GM23338 (cell line): ENCODE measurements at regions not wholly inside any gene's neighbourhood (a gene's known extent, or its start where the extent isn't known, plus 50 kb on each side); places are given as distances from the start of the nearest gene placed in this dataset.

Source experiments
- ATAC-seq: fragments of 200-7000 bp; cut with Tn5 transposase; 3 replicates; pipeline ENCODE4 v1.9.1; 2020
- DNase-seq: peaks from one replicate; pipeline ENCODE4 v3.0.0-alpha.2; 2015; ENCODE audit warnings: low spot score
- H2AFZ ChIP-seq: fragments of 200-600 bp; sonication (generic); 2 replicates; pipeline ENCODE4 v1.8.0; 2016; ENCODE audit warnings: antibody characterized with exemption, mild to moderate bottlenecking, moderate library complexity
- H3F3A ChIP-seq: fragments of 200-600 bp; sonication (generic); replicated peaks from 2 replicates; pipeline ENCODE4 v1.8.0; 2017; ENCODE audit warnings: antibody characterized with exemption, mixed run types, low read depth
- H3K27ac ChIP-seq: fragments of 200-600 bp; sonication (generic); 2 replicates; pipeline ENCODE4 v1.6.1; 2016; ENCODE audit warnings: low read depth
- H3K27me3 ChIP-seq: fragments of 200-600 bp; sonication (generic); 2 replicates; pipeline ENCODE4 v1.8.0; 2016; ENCODE audit warnings: mild to moderate bottlenecking, mixed run types, moderate library complexity; ENCODE audit not compliant: insufficient read depth
- H3K36me3 ChIP-seq: fragments of 200-600 bp; sonication (generic); 2 replicates; pipeline ENCODE4 v1.8.0; 2016; ENCODE audit warnings: mild to moderate bottlenecking; ENCODE audit not compliant: insufficient read depth
- H3K4me1 ChIP-seq: fragments of 200-600 bp; sonication (generic); 2 replicates; pipeline ENCODE4 v1.8.0; 2016; ENCODE audit warnings: mild to moderate bottlenecking, moderate library complexity; ENCODE audit not compliant: insufficient read depth
- H3K4me2 ChIP-seq: fragments of 200-600 bp; sonication (generic); 2 replicates; pipeline ENCODE4 v1.7.1; 2017; ENCODE audit warnings: mixed run types
- H3K4me3 ChIP-seq: fragments of 200-600 bp; sonication (generic); 2 replicates; pipeline ENCODE4 v1.6.1; 2016; ENCODE audit warnings: mixed run types
- H3K79me2 ChIP-seq: fragments of 200-600 bp; sonication (generic); replicated peaks from 2 replicates; pipeline ENCODE4 v1.8.0; 2017; ENCODE audit warnings: mild to moderate bottlenecking; ENCODE audit not compliant: insufficient read depth
- H3K9me2 ChIP-seq: fragments of 200-600 bp; sonication (generic); 2 replicates; pipeline ENCODE4 v1.8.0; 2017; ENCODE audit not compliant: insufficient read depth
- H4K20me1 ChIP-seq: fragments of 200-600 bp; sonication (generic); replicated peaks from 2 replicates; pipeline ENCODE4 v1.8.0; 2017; ENCODE audit warnings: mild to moderate bottlenecking; ENCODE audit not compliant: insufficient read depth
- H3K27ac Mint-ChIP-seq: 2 replicates; pipeline ENCODE4 v1.8.0; 2020; ENCODE audit warnings: inconsistent platforms, mild to moderate bottlenecking, moderate library complexity, mixed read lengths
- H3K27me3 Mint-ChIP-seq: 3 replicates; pipeline ENCODE4 v1.8.0; 2022; ENCODE audit warnings: low read depth, mild to moderate bottlenecking, moderate library complexity, mixed read lengths, inconsistent platforms; ENCODE audit not compliant: insufficient read depth, poor library complexity
- H3K36me3 Mint-ChIP-seq: 3 replicates; pipeline ENCODE4 v1.8.0; 2021; ENCODE audit warnings: low read depth, mild to moderate bottlenecking, inconsistent platforms, moderate library complexity, mixed read lengths
- H3K4me1 Mint-ChIP-seq: 3 replicates; pipeline ENCODE4 v1.8.0; 2020; ENCODE audit warnings: mild to moderate bottlenecking, inconsistent platforms, mixed read lengths
- H3K4me3 Mint-ChIP-seq: 3 replicates; pipeline ENCODE4 v1.8.0; 2021; ENCODE audit warnings: moderate library complexity, mild to moderate bottlenecking, inconsistent platforms, mixed read lengths
- H3K9me3 Mint-ChIP-seq: 3 replicates; pipeline ENCODE4 v1.8.0; 2020; ENCODE audit warnings: moderate library complexity, mild to moderate bottlenecking, inconsistent platforms, mixed read lengths
- CREB1 ChIP-seq: fragments of 250-450 bp; sonication (Bioruptor Pico); IDR thresholded peaks from 2 replicates; pipeline ENCODE4 v1.5.0; 2020; ENCODE audit warnings: low read depth, mild to moderate bottlenecking, moderate library complexity
- EZH2 ChIP-seq: fragments of 200-600 bp; sonication (generic); IDR thresholded peaks from one replicate; pipeline ENCODE4 v1.8.0; 2017; ENCODE audit warnings: antibody characterized with exemption, mild to moderate bottlenecking, low read depth; ENCODE audit not compliant: unreplicated experiment
- EZH2phosphoT487 ChIP-seq: fragments of 200-600 bp; sonication (generic); IDR thresholded peaks from one replicate; pipeline ENCODE4 v1.8.1; 2018; ENCODE audit warnings: antibody characterized with exemption; ENCODE audit not compliant: unreplicated experiment
- JUNB ChIP-seq: IDR thresholded peaks from one replicate; pipeline ENCODE4 v1.6.1; 2016; ENCODE audit warnings: antibody characterized with exemption; ENCODE audit not compliant: unreplicated experiment
- NANOG ChIP-seq: IDR thresholded peaks from 2 replicates; pipeline ENCODE4 v1.6.1; 2016; ENCODE audit warnings: antibody characterized with exemption, borderline replicate concordance
- POLR2AphosphoS5 ChIP-seq: IDR thresholded peaks from 2 replicates; pipeline ENCODE4 v1.6.1; 2016; ENCODE audit warnings: antibody characterized with exemption, low read depth
- STAT1 ChIP-seq: IDR thresholded peaks from one replicate; pipeline ENCODE4 v1.6.1; 2016; ENCODE audit warnings: antibody characterized with exemption; ENCODE audit not compliant: unreplicated experiment
- ZNF114 ChIP-seq: fragments of 250-450 bp; sonication (Bioruptor Pico); IDR thresholded peaks from 2 replicates; pipeline ENCODE4 v1.5.0; 2020; ENCODE audit warnings: mild to moderate bottlenecking, moderate library complexity
- ZNF331 ChIP-seq: fragments of 250-450 bp; sonication (Bioruptor Pico); IDR thresholded peaks from 2 replicates; pipeline ENCODE4 v1.5.0; 2020; ENCODE audit warnings: low read depth, mild to moderate bottlenecking, moderate library complexity
- TF ChIP-seq, protein P1 (sequence below): fragments of 250-450 bp; sonication (Bioruptor Pico); IDR thresholded peaks from 2 replicates; pipeline ENCODE4 v1.5.0; 2020; ENCODE audit warnings: mild to moderate bottlenecking, moderate library complexity
- TF ChIP-seq, protein P2 (sequence below): IDR thresholded peaks from 2 replicates; pipeline ENCODE4 v1.6.1; 2016; ENCODE audit warnings: antibody characterized with exemption
- TF ChIP-seq, protein P3 (sequence below): IDR thresholded peaks from one replicate; pipeline ENCODE4 v1.6.1; 2018; ENCODE audit warnings: antibody characterized with exemption; ENCODE audit not compliant: unreplicated experiment
- TF ChIP-seq, protein P4 (sequence below), 2 experiments: fragments of 200-600 bp in 1 of 2; sonication (generic) in 1 of 2; conservative IDR thresholded peaks; 2 replicates each; pipeline versions ENCODE4 v1.5.1 to v1.6.1; 2016 to 2017; ENCODE audit warnings: antibody characterized with exemption in 2 of 2, low read depth in 2 of 2, mild to moderate bottlenecking in 2 of 2, moderate library complexity in 1 of 2

DNA sequence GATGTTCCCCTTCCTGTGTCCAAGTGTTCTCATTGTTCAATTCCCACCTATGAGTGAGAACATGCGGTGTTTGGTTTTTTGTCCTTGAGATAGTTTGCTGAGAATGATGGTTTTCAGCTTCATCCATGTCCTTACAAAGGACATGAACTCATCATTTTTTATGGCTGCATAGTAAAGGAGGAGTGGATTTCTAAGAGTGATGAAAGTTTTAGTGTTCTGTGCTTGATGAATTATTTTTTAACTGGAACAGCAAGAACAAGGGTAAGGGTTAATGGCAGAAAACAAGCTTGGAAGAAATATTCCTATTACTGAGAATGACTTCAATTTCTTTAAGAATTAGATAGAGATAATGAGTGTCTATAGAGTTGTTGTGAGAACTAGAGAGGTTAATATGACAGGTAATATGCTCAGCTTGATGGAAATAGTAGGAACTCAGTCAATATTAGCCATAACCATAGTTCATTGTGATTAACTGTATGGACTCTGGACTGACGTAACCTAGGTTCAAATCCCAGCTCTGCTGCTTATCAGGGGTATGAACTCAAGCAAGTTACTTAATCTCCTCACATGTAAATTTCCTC lies 190.0 kb downstream of the RPS12 start:
- H3K4me1 Mint-ChIP-seq = peaks cover 9% of the 10 kb centered on the region
- no peak overlapping the region for H3K4me2 ChIP-seq

More for the DNA sequence above, 190.0 kb downstream of the RPS12 start:
- Histone ChIP-seq H4K20me1 (no peaks in the 10 kb centered on the region), H3F3A (no peaks in the 10 kb centered on the region), H3K27ac (no peak overlapping the region), H3K4me3 (no peak overlapping the region), H3K36me3 (no peaks in the 10 kb centered on the region), H3K79me2 (no peaks in the 10 kb centered on the region), H3K4me1 (peaks cover 11% of the 10 kb centered on the region), H2AFZ (no peak overlapping the region), H3K27me3 (no peaks in the 10 kb centered on the region), H3K9me2 (no peaks in the 10 kb centered on the region)
- TF ChIP-seq, protein P1, sequence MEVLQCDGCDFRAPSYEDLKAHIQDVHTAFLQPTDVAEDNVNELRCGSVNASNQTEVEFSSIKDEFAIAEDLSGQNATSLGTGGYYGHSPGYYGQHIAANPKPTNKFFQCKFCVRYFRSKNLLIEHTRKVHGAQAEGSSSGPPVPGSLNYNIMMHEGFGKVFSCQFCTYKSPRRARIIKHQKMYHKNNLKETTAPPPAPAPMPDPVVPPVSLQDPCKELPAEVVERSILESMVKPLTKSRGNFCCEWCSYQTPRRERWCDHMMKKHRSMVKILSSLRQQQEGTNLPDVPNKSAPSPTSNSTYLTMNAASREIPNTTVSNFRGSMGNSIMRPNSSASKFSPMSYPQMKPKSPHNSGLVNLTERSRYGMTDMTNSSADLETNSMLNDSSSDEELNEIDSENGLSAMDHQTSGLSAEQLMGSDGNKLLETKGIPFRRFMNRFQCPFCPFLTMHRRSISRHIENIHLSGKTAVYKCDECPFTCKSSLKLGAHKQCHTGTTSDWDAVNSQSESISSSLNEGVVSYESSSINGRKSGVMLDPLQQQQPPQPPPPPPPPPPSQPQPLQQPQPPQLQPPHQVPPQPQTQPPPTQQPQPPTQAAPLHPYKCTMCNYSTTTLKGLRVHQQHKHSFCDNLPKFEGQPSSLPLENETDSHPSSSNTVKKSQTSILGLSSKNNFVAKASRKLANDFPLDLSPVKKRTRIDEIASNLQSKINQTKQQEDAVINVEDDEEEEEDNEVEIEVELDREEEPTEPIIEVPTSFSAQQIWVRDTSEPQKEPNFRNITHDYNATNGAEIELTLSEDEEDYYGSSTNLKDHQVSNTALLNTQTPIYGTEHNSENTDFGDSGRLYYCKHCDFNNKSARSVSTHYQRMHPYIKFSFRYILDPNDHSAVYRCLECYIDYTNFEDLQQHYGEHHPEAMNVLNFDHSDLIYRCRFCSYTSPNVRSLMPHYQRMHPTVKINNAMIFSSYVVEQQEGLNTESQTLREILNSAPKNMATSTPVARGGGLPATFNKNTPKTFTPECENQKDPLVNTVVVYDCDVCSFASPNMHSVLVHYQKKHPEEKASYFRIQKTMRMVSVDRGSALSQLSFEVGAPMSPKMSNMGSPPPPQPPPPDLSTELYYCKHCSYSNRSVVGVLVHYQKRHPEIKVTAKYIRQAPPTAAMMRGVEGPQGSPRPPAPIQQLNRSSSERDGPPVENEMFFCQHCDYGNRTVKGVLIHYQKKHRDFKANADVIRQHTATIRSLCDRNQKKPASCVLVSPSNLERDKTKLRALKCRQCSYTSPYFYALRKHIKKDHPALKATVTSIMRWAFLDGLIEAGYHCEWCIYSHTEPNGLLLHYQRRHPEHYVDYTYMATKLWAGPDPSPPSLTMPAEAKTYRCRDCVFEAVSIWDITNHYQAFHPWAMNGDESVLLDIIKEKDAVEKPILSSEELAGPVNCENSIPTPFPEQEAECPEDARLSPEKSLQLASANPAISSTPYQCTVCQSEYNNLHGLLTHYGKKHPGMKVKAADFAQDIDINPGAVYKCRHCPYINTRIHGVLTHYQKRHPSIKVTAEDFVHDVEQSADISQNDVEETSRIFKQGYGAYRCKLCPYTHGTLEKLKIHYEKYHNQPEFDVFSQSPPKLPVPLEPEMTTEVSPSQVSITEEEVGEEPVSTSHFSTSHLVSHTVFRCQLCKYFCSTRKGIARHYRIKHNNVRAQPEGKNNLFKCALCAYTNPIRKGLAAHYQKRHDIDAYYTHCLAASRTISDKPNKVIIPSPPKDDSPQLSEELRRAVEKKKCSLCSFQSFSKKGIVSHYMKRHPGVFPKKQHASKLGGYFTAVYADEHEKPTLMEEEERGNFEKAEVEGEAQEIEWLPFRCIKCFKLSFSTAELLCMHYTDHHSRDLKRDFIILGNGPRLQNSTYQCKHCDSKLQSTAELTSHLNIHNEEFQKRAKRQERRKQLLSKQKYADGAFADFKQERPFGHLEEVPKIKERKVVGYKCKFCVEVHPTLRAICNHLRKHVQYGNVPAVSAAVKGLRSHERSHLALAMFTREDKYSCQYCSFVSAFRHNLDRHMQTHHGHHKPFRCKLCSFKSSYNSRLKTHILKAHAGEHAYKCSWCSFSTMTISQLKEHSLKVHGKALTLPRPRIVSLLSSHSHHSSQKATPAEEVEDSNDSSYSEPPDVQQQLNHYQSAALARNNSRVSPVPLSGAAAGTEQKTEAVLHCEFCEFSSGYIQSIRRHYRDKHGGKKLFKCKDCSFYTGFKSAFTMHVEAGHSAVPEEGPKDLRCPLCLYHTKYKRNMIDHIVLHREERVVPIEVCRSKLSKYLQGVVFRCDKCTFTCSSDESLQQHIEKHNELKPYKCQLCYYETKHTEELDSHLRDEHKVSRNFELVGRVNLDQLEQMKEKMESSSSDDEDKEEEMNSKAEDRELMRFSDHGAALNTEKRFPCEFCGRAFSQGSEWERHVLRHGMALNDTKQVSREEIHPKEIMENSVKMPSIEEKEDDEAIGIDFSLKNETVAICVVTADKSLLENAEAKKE (CRISPR knock-in tag) = no peak
- TF ChIP-seq ZNF114 (CRISPR knock-in tag) (no peak), POLR2AphosphoS5 (no peak), JUNB (no peak), EZH2phosphoT487 (no peak), CREB1 (CRISPR knock-in tag) (no peak), ZNF331 (CRISPR knock-in tag) (no peak), NANOG (no peak), STAT1 (no peak), EZH2 (no peak)
- TF ChIP-seq, protein P2, sequence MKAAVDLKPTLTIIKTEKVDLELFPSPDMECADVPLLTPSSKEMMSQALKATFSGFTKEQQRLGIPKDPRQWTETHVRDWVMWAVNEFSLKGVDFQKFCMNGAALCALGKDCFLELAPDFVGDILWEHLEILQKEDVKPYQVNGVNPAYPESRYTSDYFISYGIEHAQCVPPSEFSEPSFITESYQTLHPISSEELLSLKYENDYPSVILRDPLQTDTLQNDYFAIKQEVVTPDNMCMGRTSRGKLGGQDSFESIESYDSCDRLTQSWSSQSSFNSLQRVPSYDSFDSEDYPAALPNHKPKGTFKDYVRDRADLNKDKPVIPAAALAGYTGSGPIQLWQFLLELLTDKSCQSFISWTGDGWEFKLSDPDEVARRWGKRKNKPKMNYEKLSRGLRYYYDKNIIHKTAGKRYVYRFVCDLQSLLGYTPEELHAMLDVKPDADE = no peak
- TF ChIP-seq, protein P3, sequence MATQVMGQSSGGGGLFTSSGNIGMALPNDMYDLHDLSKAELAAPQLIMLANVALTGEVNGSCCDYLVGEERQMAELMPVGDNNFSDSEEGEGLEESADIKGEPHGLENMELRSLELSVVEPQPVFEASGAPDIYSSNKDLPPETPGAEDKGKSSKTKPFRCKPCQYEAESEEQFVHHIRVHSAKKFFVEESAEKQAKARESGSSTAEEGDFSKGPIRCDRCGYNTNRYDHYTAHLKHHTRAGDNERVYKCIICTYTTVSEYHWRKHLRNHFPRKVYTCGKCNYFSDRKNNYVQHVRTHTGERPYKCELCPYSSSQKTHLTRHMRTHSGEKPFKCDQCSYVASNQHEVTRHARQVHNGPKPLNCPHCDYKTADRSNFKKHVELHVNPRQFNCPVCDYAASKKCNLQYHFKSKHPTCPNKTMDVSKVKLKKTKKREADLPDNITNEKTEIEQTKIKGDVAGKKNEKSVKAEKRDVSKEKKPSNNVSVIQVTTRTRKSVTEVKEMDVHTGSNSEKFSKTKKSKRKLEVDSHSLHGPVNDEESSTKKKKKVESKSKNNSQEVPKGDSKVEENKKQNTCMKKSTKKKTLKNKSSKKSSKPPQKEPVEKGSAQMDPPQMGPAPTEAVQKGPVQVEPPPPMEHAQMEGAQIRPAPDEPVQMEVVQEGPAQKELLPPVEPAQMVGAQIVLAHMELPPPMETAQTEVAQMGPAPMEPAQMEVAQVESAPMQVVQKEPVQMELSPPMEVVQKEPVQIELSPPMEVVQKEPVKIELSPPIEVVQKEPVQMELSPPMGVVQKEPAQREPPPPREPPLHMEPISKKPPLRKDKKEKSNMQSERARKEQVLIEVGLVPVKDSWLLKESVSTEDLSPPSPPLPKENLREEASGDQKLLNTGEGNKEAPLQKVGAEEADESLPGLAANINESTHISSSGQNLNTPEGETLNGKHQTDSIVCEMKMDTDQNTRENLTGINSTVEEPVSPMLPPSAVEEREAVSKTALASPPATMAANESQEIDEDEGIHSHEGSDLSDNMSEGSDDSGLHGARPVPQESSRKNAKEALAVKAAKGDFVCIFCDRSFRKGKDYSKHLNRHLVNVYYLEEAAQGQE = no peak
- TF ChIP-seq, protein P4, sequence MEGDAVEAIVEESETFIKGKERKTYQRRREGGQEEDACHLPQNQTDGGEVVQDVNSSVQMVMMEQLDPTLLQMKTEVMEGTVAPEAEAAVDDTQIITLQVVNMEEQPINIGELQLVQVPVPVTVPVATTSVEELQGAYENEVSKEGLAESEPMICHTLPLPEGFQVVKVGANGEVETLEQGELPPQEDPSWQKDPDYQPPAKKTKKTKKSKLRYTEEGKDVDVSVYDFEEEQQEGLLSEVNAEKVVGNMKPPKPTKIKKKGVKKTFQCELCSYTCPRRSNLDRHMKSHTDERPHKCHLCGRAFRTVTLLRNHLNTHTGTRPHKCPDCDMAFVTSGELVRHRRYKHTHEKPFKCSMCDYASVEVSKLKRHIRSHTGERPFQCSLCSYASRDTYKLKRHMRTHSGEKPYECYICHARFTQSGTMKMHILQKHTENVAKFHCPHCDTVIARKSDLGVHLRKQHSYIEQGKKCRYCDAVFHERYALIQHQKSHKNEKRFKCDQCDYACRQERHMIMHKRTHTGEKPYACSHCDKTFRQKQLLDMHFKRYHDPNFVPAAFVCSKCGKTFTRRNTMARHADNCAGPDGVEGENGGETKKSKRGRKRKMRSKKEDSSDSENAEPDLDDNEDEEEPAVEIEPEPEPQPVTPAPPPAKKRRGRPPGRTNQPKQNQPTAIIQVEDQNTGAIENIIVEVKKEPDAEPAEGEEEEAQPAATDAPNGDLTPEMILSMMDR (conservative IDR thresholded peaks at IDR 0.05; ENCODE audit: low read depth in 2 of 2) = no peak
- Mint-ChIP-seq H3K27me3 (no peaks in the 10 kb centered on the region), H3K36me3 (no peaks in the 10 kb centered on the region), H3K27ac (no peak overlapping the region), H3K4me3 (no peak overlapping the region), H3K9me3 (no peaks in the 10 kb centered on the region)
- no peak for ATAC-seq
- DNase-seq = no peak
